Ecto neural progenitor cell (in vitro differentiated cells): ENCODE measurements at regions not wholly inside any gene's neighbourhood (a gene's known extent, or its start where the extent isn't known, plus 50 kb on each side); places are given as distances from the start of the nearest gene placed in this dataset.
"Not testable (repeated sequence)": the region's sequence is repeated elsewhere in the genome, so short reads cannot be mapped to it uniquely, and the experiment has no call there.

Source experiments
- DNase-seq: peaks from one replicate; pipeline ENCODE4 v3.0.0-alpha.2; 2018; ENCODE audit warnings: low spot score

GRCh38 chr4:23023121-23023520 is 330.4 kb downstream of the GBA3 start:
- no peak for DNase-seq

GRCh38 chr4:23022032-23022431 is 329.3 kb downstream of the GBA3 start:
- no peak for DNase-seq

- DNase-seq, result no peak
Observed at GRCh38 chr4:23021040-23021439, 328.3 kb downstream of the GBA3 start.

GRCh38 chr4:23020399-23020798 is 327.7 kb downstream of the GBA3 start:
- DNase-seq, result not testable (repeated sequence)

GRCh38 chr4:23016981-23017380 is 324.2 kb downstream of the GBA3 start:
- no peak for DNase-seq

GRCh38 chr4:23015821-23016220 is 323.1 kb downstream of the GBA3 start:
- no peak for DNase-seq

- DNase-seq, result no peak
Observed at GRCh38 chr4:23009093-23009492, 316.4 kb downstream of the GBA3 start.

GRCh38 chr4:23006756-23007155 is 314.0 kb downstream of the GBA3 start:
- no peak for DNase-seq

- DNase-seq, result no peak
Observed at GRCh38 chr4:23005691-23006090, 313.0 kb downstream of the GBA3 start.

GRCh38 chr4:23001478-23001877 is 308.7 kb downstream of the GBA3 start:
- no peak for DNase-seq

GRCh38 chr4:22999419-22999818 is 306.7 kb downstream of the GBA3 start:
- DNase-seq, result no peak

GRCh38 chr4:22997358-22998224 is 304.9 kb downstream of the GBA3 start:
- DNase-seq, result no peak

GRCh38 chr4:22991576-22991975 is 298.8 kb downstream of the GBA3 start:
- no peak for DNase-seq

- DNase-seq, result no peak
Observed at GRCh38 chr4:22988526-22988925, 295.8 kb downstream of the GBA3 start.

GRCh38 chr4:22987870-22988269 is 295.1 kb downstream of the GBA3 start:
- no peak for DNase-seq

GRCh38 chr4:22986881-22987280 is 294.1 kb downstream of the GBA3 start:
- no peak for DNase-seq

GRCh38 chr4:22986262-22986661 is 293.5 kb downstream of the GBA3 start:
- no peak for DNase-seq

GRCh38 chr4:22984390-22984789 is 291.7 kb downstream of the GBA3 start:
- no peak for DNase-seq

GRCh38 chr4:22978656-22979055 is 285.9 kb downstream of the GBA3 start:
- no peak for DNase-seq

GRCh38 chr4:22970665-22971064 is 277.9 kb downstream of the GBA3 start:
- DNase-seq, result no peak

GRCh38 chr4:22969287-22969896 is 276.7 kb downstream of the GBA3 start:
- no peak for DNase-seq

- DNase-seq, result no peak
Observed at GRCh38 chr4:22962295-22962694, 269.6 kb downstream of the GBA3 start.

- DNase-seq, result no peak
Observed at GRCh38 chr4:22959483-22959882, 266.7 kb downstream of the GBA3 start.
